Stomach (tissue), 8 donors: ENCODE measurements at regions not wholly inside any gene's neighbourhood (a gene's known extent, or its start where the extent isn't known, plus 50 kb on each side); places are given as distances from the start of the nearest gene placed in this dataset.

Source experiments
- DNase-seq, 2 donors: peaks; one replicate each; pipeline versions ENCODE4 v3.0.0 to v3.0.0-alpha.2; 2013 to 2019
- H3K27ac ChIP-seq, 5 donors: fragments of 200-600 bp in 4 of 5; sonication (generic) in 4 of 5; one replicate each; pipeline ENCODE4 v1.5.1; 2013 to 2019; ENCODE audit warnings: mild to moderate bottlenecking in 1 of 5, moderate library complexity in 1 of 5
- H3K27me3 ChIP-seq, 3 donors: fragments of 200-600 bp; sonication (generic); one replicate each; pipeline ENCODE4 v1.5.1; 2017 to 2019; ENCODE audit warnings: mixed run types in 1 of 3
- H3K36me3 ChIP-seq, 4 donors: fragments of 200-600 bp; sonication (generic); 1 replicate in 3 of 4; 2 replicates in 1 of 4; pipeline ENCODE4 v1.5.1; 2016 to 2019
- H3K4me1 ChIP-seq, 4 donors: fragments of 200-600 bp; sonication (generic); one replicate each; pipeline ENCODE4 v1.5.1; 2016 to 2019
- H3K4me3 ChIP-seq, 4 donors: fragments of 200-600 bp; sonication (generic) in 3 of 4; one replicate each; pipeline ENCODE4 v1.5.1; 2016 to 2019; ENCODE audit warnings: mild to moderate bottlenecking in 1 of 4
- H3K9me3 ChIP-seq, 4 donors: fragments of 200-600 bp; sonication (generic); one replicate each; pipeline ENCODE4 v1.5.1; 2016 to 2019
- CTCF ChIP-seq, 7 experiments: fragments of 450-650 bp in 4 of 7; fragments of 200-600 bp in 3 of 7; sonication (generic) in 3 of 7; IDR thresholded peaks; one replicate each; pipeline ENCODE4 v1.5.1; 2016 to 2019; ENCODE audit warnings: antibody characterized with exemption in 7 of 7, control low read depth in 2 of 7, mild to moderate bottlenecking in 1 of 7
- EP300 ChIP-seq: sonication (generic); formaldehyde crosslinking; IDR thresholded peaks from one replicate; pipeline ENCODE4 v1.6.1; 2017; ENCODE audit warnings: antibody characterized with exemption
- POLR2A ChIP-seq, 4 donors: fragments of 450-650 bp; IDR thresholded peaks; one replicate each; pipeline ENCODE4 v1.6.1; 2016; ENCODE audit warnings: antibody characterized with exemption in 4 of 4, control low read depth in 2 of 4, mild to moderate bottlenecking in 1 of 4, moderate library complexity in 1 of 4
- POLR2AphosphoS5 ChIP-seq, 3 donors: sonication (generic); formaldehyde crosslinking; IDR thresholded peaks; one replicate each; pipeline ENCODE4 v1.6.1; 2016; ENCODE audit warnings: antibody characterized with exemption in 3 of 3
- WGBS, 5 donors: extraction: QIAGEN DNeasy Blood & Tissue Kit in 3 of 5; methylation state at CpG; one replicate each; pipeline versions ENCODE4 v1.1.5 to v1.1.7; 2013 to 2018; 5-methylcytosine and 5-hydroxymethylcytosine counted together
- intact Hi-C: fragments of 100-400 bp; cut with DNase I; formaldehyde crosslinking; loops from one replicate; pipeline ENCODE4 v1.15.1; 2023; ENCODE audit warnings: low total_unique reads
- donor health status: healthy with polysubstance abuse.
- donor health status: Bipolar disorder and iron deficiency.
- donor health status: healthy.

GRCh38 chr1:232474826-232475225 lies 155.1 kb downstream of the SIPA1L2 start:
- H3K36me3 ChIP-seq, result peaks cover 0 to 17% (median 4%) of the 10 kb centered on the region in 4 donors
- DNase-seq, result no peak
- peaks cover 0 to 20% (median 0%) of the 10 kb centered on the region in 4 donors for H3K4me1 ChIP-seq
- TF ChIP-seq POLR2AphosphoS5 (IDR thresholded peaks at IDR 0.05) (no peak), EP300 (no peak), CTCF (IDR thresholded peaks at IDR 0.05) (no peak), POLR2A (IDR thresholded peaks at IDR 0.05) (no peak)
- H3K27ac ChIP-seq, result no peak overlapping the region
- intact Hi-C loops, result no loop called here
- no peak overlapping the region for H3K4me3 ChIP-seq
- H3K9me3 ChIP-seq, result no peaks in the 10 kb centered on the region
- WGBS, 5 donors, result 84 to 89% (median 87%) methylated on average over 3 of the region's 3 CpGs
- H3K27me3 ChIP-seq, result no peaks in the 10 kb centered on the region

GRCh38 chr1:232473900-232474299 lies 156.0 kb downstream of the SIPA1L2 start:
- WGBS, 5 donors, result 78 to 88% (median 86%) methylated on average over 4 of the region's 4 CpGs
- DNase-seq, result no peak
- Histone ChIP-seq H3K27ac (no peak overlapping the region), H3K27me3 (no peaks in the 10 kb centered on the region), H3K4me1 (peaks cover 0 to 20% (median 0%) of the 10 kb centered on the region in 4 donors), H3K4me3 (no peak overlapping the region), H3K9me3 (no peaks in the 10 kb centered on the region), H3K36me3 (peaks cover 0 to 10% (median 1%) of the 10 kb centered on the region in 4 donors)
- no peak for TF ChIP-seq POLR2A (IDR thresholded peaks at IDR 0.05)
- TF ChIP-seq CTCF (IDR thresholded peaks at IDR 0.05), result no peak
- TF ChIP-seq EP300, result no peak
- no peak for TF ChIP-seq POLR2AphosphoS5 (IDR thresholded peaks at IDR 0.05)
- intact Hi-C loops, result no loop called here

GRCh38 chr1:232473324-232473723 lies 156.6 kb downstream of the SIPA1L2 start:
- no peak for DNase-seq
- no peak for TF ChIP-seq CTCF (IDR thresholded peaks at IDR 0.05)
- TF ChIP-seq POLR2AphosphoS5 (IDR thresholded peaks at IDR 0.05), result no peak
- no peak for TF ChIP-seq EP300
- no peak for TF ChIP-seq POLR2A (IDR thresholded peaks at IDR 0.05)
- Histone ChIP-seq H3K27me3 (no peaks in the 10 kb centered on the region), H3K4me3 (no peak overlapping the region), H3K36me3 (peaks cover 0 to 10% (median 1%) of the 10 kb centered on the region in 4 donors), H3K27ac (no peak overlapping the region), H3K4me1 (peaks cover 0 to 20% (median 0%) of the 10 kb centered on the region in 4 donors), H3K9me3 (no peaks in the 10 kb centered on the region)
- intact Hi-C loops, result no loop called here
- 66 to 95% (median 74%) methylated on average over 2 of the region's 2 CpGs for WGBS, 5 donors

DNA sequence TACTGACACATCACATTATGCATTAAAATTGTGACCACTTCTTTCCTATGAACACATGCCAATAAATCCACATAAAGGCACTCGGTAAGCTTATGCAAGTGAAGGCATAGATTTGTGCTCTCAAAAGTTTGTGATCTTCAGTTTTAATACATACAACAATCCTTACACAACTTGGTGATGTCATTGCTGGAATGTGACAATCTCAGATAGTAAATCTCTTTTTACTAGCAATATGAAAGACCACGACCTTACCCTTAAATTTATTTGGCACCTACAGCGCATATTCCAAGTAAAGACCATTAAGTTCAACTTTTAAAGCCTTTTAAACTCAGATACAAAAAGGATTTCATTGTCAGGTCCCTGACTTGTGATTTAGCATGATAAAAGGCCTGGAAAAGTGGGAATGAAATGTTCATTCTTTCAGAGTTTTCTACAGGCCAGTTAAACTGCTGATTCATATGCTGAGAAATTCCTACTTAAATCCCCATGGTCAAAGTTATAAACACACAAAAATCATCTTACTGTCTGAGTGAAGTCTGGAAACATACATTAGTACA lies 157.4 kb downstream of the SIPA1L2 start:
- WGBS, 5 donors, result 69 to 76% (median 76%) methylated on average over 3 of the region's 3 CpGs
- H3K36me3 ChIP-seq, result peaks cover 0 to 10% (median 3%) of the 10 kb centered on the region in 4 donors
- no peak overlapping the region for H3K4me3 ChIP-seq
- no peak for DNase-seq
- H3K27ac ChIP-seq, result peak overlapping the region in 2 of 5 donors; percentile 8 to 22
- TF ChIP-seq POLR2A (IDR thresholded peaks at IDR 0.05), result no peak
- no peak for TF ChIP-seq CTCF (IDR thresholded peaks at IDR 0.05)
- TF ChIP-seq POLR2AphosphoS5 (IDR thresholded peaks at IDR 0.05), result no peak
- TF ChIP-seq EP300, result no peak
- no peaks in the 10 kb centered on the region for H3K27me3 ChIP-seq
- intact Hi-C loops, result no loop called here
- H3K4me1 ChIP-seq, result peaks cover 0 to 20% (median 0%) of the 10 kb centered on the region in 4 donors
- H3K9me3 ChIP-seq, result no peaks in the 10 kb centered on the region
